HG02885 (cell line): ENCODE measurements at regions not wholly inside any gene's neighbourhood (a gene's known extent, or its start where the extent isn't known, plus 50 kb on each side); places are given as distances from the start of the nearest gene placed in this dataset.
"Not testable (repeated sequence)": the region's sequence is repeated elsewhere in the genome, so short reads cannot be mapped to it uniquely, and the experiment has no call there.

ENCODE experiments used
- ATAC-seq: cut with Tn5 transposase; IDR thresholded peaks from one replicate; pipeline ENCODE4 v1.9.1; 2021; ENCODE audit warnings: mild to moderate bottlenecking; ENCODE audit not compliant: unreplicated experiment, poor library complexity

DNA sequence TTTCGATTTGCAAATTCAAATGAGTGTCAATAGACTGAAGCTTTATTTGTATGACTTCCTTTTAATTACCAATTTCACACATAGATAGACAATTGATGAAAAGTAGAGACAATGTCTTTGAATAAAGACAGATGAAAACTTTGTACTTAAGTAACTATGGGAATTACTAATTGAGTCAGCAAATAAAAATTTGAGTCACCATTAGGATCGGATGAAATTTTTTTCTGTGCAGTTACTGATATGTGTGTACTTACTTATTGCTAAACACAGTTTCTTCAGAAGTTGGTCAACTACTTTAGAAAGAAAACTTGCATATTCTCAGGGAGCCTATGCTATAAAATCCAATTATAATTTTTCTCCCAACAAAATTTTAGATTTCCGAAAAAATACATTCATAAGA lies 224.9 kb upstream of the SLC16A7 start:
- ATAC-seq: no peak

DNA sequence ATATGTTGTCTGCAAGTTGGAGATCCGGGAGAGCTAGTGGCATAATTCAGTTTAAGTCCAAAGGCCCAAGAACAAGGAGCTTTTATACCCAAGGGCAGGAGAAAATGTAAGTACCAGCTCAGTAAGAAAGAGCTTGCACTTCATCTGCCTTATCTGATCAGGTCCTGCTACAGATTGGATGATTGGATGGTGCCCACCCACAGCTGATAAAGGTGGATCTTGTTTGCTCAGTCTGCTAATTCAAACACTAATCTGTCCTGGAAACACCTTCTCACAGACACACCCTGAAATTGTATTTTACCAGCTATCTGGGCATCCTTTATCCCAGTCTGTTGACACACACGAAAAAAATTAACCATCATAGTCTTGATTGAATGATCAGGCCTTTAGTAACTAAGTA lies 230.7 kb upstream of the SLC16A7 start:
- no peak for ATAC-seq

DNA sequence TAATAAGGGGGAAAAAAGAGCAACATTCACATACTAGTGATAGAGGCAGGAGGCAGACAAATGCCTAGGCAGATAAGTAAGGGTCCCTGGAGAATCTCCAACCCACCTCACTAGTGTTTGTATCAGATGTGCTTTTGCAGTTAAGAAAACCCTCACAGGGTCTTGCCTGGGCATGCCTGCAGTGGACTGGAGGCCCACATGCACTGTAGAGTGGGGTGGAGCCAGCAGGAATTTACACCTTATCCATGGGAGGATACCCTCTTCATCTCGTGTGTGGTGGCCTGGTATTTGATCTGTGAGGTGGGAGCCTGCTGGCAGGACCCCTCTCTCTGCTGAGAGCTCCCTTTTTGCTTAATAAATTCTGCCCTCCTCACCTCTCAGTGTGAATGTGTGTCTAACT lies 238.0 kb upstream of the SLC16A7 start:
- ATAC-seq: peak; percentile 45

DNA sequence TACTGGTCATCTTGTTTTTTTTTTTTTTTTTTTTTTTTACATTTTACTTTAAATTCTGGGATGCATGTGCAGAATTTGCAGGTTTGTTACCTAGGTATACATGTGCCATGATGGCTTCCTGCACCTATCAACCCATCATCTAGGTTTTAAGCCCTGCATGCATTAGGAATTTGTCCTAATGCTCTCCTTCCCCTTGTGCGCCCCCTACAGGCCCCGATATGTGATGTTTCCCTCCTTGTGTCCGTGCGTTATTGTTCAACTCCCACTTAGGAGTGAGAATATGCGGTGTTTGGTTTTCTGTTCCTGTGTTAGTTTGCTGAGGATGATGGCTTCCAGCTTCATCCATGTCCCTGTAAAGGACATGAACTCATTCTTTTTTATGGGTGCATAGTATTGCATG lies 249.6 kb upstream of the SLC16A7 start:
- not testable (repeated sequence) for ATAC-seq

DNA sequence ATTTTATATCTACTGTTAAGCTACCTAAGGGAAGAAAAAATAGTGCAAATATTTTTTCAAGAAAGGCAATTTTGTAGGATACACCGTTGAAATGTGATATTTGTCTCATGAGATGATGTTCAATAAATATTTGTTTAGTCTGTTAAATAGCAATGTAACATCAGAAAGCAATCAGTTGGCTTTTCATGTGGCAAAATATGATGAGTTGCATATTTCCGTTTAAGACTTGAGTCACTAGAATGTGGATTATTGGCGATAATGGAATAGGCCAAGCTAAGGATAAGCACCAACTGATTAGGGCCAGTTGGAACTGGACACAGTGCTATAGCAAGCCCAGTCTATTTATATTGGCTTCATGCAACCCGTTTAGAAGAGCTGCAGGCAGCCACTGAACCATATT lies 250.4 kb upstream of the SLC16A7 start:
- ATAC-seq: no peak

DNA sequence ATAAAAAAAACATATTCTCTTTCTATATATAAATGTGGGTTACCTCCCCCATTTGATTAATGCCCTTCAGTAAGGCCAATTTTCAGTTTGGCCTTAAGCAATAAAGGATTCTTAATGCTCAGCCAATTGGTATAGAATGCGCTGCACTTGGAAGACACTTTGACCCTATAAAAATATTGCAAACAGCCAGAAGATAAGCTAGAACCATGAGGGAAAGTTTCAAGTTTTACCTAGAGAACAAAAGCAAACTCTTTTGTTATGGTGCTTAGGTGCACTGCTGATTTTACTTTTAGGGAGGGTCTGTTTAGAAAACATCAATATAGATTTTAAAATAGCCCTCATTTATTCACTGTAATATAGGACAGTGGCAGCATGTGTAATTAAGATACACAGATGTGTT lies 251.6 kb upstream of the SLC16A7 start:
- ATAC-seq: no peak

DNA sequence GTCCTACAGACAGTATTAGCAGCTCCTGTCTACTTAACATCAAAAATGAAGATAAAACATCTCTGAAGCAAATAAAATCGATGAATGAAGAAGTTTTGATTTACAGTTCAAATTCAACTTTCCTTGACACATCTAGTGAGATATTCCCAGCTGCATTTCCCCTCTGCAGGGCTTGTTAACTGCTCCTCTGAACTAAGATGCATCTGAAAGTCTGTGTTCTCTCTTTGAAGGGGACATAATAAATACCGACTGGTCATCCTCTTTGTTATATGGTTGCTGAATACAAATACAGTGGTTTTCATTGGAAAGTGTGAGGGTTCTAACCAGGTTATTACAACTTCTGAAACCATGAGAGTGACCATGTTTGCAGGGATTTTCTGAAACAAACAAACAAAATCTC lies 266.4 kb upstream of the SLC16A7 start:
- ATAC-seq: no peak

DNA sequence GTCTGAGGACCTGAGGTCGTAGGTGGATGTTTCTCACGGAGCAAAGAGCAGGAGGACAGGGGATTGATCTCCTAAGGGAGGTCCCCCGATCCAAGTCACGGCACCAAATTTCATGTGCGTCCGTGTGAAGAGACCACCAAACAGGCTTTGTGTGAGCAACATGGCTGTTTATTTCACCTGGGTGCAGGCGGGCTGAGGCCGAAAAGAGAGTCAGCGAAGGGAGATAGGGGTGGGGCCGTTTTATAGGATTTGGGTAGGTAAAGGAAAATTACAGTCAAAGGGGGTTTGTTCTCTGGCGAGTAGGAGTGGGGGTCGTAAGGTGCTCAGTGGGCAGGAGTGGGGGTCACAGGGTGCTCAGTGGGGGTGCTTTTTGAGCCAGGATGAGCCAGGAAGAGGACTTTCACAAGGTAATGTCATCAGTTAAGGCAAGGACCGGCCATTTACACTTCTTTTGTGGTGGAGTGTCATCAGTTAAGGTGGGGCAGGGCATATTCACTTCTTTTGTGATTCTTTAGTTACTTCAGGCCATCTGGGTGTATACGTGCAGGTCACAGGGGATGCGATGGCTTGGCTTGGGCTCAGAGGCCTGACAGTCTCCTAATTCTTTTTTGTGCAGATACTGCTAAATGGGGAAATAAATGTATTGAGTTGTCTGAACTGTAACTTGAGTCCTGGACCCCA lies 267.3 kb upstream of the SLC16A7 start:
- ATAC-seq: not testable (repeated sequence)

DNA sequence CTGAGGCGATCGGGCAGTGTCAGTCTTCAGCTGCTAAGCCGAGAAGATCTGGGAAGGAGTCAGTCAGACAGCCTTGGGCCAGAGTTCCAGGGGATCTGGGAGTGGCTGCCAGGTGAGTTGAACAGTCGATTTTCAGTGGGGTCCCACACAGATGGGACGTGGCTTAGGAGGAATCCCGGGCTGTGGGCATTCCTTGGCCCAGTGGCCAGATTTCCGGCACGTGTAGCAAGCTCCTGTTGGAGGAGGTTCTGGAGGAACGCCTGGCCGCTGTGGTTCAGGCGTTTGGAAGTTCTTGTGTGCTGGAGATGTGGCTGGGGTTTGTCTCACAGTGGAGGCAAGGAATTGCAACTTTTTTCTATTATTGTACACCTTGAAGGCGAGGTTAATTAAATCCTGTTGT lies 269.4 kb upstream of the SLC16A7 start:
- not testable (repeated sequence) for ATAC-seq

DNA sequence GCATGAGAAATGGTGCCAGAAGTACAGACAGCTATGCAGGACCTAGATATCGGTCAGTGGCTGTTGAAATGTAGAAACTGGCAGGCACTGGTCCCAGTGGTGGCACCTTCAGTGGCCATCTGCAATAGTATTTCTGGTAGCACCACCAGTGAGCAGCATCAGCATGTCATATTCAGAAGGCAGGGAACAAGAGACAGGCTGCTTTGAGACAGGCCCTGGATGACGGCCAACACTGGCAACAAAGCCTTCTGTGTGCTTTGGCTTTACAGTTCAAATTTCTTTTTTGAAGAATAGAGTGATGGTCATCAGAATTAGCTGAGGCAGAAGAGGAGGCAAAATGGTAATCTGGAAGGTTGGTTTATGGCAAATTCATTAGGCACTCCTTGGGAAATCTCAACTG lies 273.4 kb upstream of the SLC16A7 start:
- no peak for ATAC-seq

DNA sequence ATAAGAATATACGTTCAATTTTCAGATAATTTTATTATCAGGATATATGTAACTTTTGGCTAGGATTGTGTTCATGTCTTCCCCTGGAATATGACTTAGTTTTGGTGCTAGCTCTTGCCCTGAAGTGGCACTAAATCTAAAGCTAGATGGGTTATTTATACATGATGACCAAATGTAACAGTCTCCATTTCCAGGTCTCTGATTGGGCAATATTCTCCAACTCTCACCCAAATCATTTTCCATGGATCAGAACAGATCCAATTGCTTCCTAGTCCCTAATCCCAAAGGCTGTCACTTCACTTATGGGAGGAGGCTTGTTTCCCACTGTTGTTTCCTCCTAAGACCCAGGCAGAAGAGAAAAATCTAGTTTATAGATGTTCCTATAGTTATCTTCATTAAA lies 274.6 kb upstream of the SLC16A7 start:
- no peak for ATAC-seq

DNA sequence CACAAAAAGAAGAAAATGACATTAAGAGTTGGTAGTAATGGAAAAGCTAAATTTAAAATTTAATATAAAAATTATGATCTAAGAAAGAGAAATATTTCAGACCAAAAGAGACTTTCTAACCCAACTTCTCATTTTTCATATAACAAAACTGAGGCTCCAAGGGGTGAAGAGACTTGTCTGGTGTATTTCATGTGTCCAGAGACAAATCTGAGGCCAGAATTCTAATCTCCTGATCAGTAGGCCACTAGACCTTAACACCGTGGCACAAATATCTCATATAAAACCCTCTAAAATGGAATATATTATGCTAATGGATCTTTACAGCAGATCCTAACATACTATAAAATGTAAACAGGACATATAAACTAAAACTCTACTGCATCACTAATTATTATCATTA lies 275.7 kb upstream of the SLC16A7 start:
- no peak for ATAC-seq

DNA sequence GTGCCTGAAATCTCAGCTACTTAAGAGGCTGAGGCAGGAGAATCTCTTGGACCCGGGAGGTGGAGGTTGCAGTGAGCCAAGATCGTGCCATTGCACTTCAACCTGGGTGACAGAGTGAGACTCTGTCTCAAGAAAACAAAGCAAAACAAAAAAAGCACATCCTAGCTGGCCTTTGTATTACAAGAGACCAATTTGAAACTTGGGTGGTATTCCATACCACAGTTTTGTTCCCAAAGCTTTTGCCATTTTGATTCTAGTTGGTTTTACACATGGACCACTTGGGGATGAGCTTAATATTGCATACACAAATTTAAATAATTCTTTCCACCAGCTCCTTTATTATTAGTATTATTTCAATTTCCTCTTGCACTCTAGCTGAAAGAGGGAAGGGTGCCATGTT lies 276.9 kb upstream of the SLC16A7 start:
- no peak for ATAC-seq

DNA sequence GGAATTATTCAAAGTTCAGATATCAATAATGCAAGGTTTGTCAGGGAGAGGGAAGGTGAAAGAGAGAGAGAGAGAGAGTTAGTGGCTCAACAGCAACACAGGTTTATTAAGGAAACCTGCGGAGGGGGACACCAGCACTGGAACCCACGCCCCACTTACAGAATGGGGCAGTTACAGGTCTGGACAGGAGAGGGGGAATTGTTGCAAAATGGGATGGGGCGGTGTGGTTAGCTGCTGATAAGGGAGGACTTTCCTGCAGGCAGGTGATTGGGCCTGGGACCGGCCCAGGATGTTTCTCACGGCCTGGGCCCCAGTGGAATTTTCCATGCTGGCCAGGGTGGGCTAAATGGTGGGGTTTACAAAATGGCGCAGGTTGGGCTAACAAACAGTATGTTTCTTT lies 278.2 kb upstream of the SLC16A7 start:
- ATAC-seq: no peak

DNA sequence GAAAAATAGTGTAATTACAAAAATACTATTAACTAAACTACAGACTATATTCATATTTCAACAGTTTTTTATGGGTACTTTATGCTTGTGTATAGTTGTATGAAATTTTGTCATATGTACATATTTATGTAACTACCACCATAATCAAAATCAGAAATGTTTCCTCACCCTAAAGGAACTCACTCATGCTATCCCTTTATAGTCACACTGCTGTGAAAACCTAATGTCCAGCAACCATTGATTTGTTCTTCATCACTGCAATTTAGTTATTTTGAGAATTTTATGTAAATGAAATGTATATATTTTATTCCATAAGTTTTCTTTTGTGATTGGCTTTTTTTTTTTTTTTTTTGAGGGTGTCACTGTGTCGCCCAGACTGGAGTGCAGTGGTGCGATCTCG lies 278.9 kb upstream of the SLC16A7 start:
- ATAC-seq: no peak

DNA sequence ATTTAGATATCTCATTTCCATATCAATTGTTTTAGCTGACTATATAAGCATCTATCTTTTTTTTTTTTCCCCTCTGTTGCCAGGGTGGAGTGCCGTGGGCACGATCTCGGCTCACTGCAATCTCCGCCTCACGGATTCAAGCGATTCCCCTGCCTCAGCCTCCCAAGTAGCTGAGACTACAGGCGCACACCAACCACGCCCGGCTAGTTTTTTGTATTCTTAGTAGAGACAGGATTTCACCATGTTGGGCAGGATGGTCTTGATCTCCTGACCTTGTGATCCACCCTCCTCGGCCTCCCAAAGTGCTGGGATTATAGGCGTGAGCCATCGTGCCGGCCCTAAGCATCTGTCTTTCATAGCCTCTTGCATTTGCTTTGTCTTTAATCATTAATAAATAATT lies 279.5 kb upstream of the SLC16A7 start:
- not testable (repeated sequence) for ATAC-seq

DNA sequence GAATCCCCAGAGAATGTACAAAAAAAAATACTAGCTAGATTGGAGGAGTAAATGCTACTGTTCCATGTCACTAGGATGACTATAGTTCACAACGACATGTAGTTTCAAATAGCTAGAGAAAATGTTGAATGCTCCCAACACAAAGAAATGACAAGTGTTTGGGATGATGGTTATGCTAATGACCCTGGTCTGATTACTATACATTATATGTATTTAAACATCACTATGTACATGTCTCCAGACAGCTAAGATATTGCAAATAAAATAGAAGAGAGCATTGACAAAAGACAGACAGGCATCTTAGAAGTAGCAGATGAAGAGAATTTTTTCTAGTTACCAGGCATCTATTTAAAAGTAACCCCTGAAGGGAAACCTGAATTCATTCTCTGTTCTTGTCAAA lies 281.6 kb upstream of the SLC16A7 start:
- ATAC-seq: no peak

DNA sequence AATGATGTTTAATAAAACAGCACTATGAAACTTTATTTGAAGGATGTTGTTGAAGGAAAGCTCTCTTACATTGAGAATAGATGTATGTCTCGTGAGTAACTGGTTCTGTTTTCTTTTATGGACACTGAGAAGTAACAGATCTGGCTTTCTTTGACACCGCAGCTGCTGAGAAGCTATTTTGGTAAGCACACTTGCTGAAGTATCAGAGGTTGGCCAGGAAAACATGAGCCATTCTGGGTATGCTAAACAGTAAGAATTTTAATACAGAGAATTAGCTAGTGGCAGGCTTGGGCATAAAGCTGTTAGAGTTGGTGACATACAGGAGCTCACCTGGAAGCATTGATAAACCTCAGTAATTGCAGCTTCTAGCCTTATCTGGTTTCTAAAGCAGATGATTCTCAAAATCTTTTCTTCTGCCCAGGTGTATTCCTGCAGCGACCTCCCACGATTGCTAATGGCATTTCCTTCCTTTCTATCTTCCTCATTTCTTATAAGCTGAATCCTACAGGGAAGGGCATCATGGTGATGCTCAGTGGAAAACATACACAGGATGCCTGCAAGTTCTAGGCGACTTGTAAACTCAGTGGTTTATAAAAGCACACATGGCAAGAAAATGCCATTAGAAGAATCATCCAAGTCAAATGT lies 291.6 kb upstream of the SLC16A7 start:
- ATAC-seq: no peak

DNA sequence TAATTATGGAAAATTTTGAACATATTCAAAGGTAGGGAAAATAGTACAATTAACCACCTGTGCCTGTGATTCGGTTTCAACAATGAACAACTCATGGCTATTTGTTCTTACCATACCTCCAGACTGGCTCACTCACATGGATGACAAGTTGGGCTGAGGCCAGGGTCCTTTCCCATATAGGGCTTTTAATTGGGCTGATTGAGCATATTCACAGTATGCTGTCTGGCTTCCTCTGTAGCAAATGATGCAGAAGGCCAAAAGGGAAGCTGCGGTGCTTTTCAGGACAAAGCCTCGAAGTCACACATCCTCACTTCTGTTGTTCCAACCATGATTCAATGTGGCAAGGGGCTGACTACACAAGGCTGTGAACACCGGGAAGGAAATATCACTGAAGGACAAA lies 297.5 kb upstream of the SLC16A7 start:
- no peak for ATAC-seq

DNA sequence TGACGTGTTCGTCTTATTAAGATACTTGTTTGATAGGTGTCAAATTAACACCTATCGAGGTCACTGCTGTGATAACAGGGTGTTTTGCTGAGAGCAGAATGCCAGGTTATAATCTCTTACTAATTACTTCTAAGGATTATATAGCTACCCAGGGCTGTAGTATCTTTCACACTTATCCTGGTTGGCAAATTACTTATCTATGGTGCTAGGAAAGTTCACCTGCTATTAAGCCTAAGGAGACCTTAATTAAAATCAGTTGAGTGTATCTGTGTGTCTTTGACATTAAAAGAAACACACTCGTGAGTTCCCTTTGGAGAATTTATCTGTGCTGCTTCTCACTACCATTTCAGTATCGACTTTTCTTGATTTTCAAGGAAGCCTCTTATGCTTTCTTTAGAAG lies 301.6 kb upstream of the SLC16A7 start:
- ATAC-seq: no peak

DNA sequence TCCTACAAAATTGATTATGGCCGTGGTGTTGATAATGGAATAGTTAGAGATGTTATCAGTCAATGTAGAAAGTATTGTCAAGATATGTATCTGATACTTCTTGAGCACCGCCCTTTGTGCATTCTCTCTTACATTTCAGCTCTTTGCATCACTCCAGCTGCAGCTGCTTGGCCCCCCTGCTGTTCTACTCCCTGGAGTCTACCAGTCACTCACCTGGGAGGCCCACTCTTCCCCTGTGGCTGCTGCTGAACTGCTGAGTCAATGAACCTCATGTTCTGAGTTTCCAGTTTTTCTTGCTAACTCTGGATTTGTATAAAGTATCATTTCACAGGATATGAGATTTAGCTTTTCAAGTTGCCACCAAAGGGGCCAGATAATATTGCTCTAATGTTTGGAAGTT lies 312.8 kb upstream of the SLC16A7 start:
- no peak for ATAC-seq

DNA sequence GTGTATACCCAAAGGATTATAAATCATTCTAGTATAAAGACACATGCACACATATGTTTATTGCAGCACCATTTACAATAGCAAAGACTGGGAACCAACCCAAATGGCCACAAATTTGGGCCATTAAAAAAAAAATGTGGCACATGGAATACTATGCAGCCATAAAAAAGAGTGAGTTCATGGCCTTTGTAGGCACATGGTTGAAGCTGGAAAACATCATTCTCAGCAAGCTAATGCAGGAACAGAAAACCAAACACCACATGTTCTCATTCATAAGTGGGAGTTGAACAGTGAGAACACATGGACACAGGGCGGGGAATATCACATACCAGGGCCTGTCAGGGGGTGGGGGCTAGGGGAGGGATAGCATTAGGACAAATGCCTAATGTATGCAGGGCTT lies 322.3 kb upstream of the SLC16A7 start:
- ATAC-seq: not testable (repeated sequence)
